H9 (cell line): ENCODE measurements at regions not wholly inside any gene's neighbourhood (a gene's known extent, or its start where the extent isn't known, plus 50 kb on each side); places are given as distances from the start of the nearest gene placed in this dataset.

Source experiments
- DNase-seq: peaks from one replicate; pipeline ENCODE4 v3.0.0-alpha.2; 2017
- H2AFZ ChIP-seq: one replicate; pipeline ENCODE4 v1.6.1; 2013; ENCODE audit warnings: mild to moderate bottlenecking, low read length, control low read depth, moderate library complexity
- H2AK5ac ChIP-seq: 2 replicates; pipeline ENCODE4 v1.6.1; 2013; ENCODE audit warnings: low read length, control low read depth, mixed read lengths; ENCODE audit not compliant: insufficient read length
- H2BK120ac ChIP-seq: one replicate; pipeline ENCODE4 v1.6.1; 2013; ENCODE audit warnings: low read depth, mild to moderate bottlenecking, low read length, control low read depth, inconsistent platforms; ENCODE audit not compliant: poor library complexity, severe bottlenecking
- H2BK12ac ChIP-seq: 2 replicates; pipeline ENCODE4 v1.6.1; 2013; ENCODE audit warnings: low read length, control low read depth, mixed read lengths, low read depth; ENCODE audit not compliant: insufficient read length
- H2BK15ac ChIP-seq: 2 replicates; pipeline ENCODE4 v1.6.1; 2013; ENCODE audit warnings: low read depth, low read length, control low read depth
- H2BK20ac ChIP-seq: one replicate; pipeline ENCODE4 v1.6.1; 2013; ENCODE audit warnings: low read depth, mild to moderate bottlenecking, low read length, control low read depth, inconsistent platforms; ENCODE audit not compliant: poor library complexity, severe bottlenecking
- H2BK5ac ChIP-seq: 2 replicates; pipeline ENCODE4 v1.6.1; 2013; ENCODE audit warnings: low read length, control low read depth, mixed read lengths; ENCODE audit not compliant: insufficient read length
- H3K14ac ChIP-seq: 2 replicates; pipeline ENCODE4 v1.6.1; 2013; ENCODE audit warnings: low read length, control low read depth; ENCODE audit not compliant: insufficient read depth
- H3K18ac ChIP-seq: 2 replicates; pipeline ENCODE4 v1.6.1; 2013; ENCODE audit warnings: low read depth, mild to moderate bottlenecking, mixed read lengths, low read length, control low read depth; ENCODE audit not compliant: insufficient read length
- H3K23ac ChIP-seq: 2 replicates; pipeline ENCODE4 v1.6.1; 2013; ENCODE audit warnings: low read length, control low read depth, mixed read lengths, low read depth; ENCODE audit not compliant: insufficient read length
- H3K23me2 ChIP-seq: 2 replicates; pipeline ENCODE4 v1.6.1; 2013; ENCODE audit warnings: low read depth, mild to moderate bottlenecking, mixed read lengths, low read length, control low read depth; ENCODE audit not compliant: insufficient read length, poor library complexity, severe bottlenecking
- H3K27ac ChIP-seq: 2 replicates; pipeline ENCODE4 v1.5.1; 2013; ENCODE audit warnings: low read length, control low read depth, mixed read lengths, low read depth; ENCODE audit not compliant: insufficient read length
- H3K27me3 ChIP-seq: 2 replicates; pipeline ENCODE4 v1.6.1; 2013; ENCODE audit warnings: low read length, control low read depth, inconsistent platforms; ENCODE audit not compliant: insufficient read depth
- H3K4ac ChIP-seq: 2 replicates; pipeline ENCODE4 v1.6.1; 2013; ENCODE audit warnings: low read depth, mild to moderate bottlenecking, control low read depth, inconsistent platforms, low read length, moderate library complexity
- H3K4me1 ChIP-seq: 2 replicates; pipeline ENCODE4 v1.6.1; 2013; ENCODE audit warnings: low read length, control low read depth, inconsistent platforms; ENCODE audit not compliant: insufficient read depth
- H3K4me2 ChIP-seq: 2 replicates; pipeline ENCODE4 v1.6.1; 2013; ENCODE audit warnings: low read length, control low read depth, mixed read lengths; ENCODE audit not compliant: insufficient read length, insufficient read depth
- H3K56ac ChIP-seq: 2 replicates; pipeline ENCODE4 v1.6.1; 2013; ENCODE audit warnings: low read depth, mild to moderate bottlenecking, mixed read lengths, low read length, control low read depth; ENCODE audit not compliant: insufficient read length
- H3K79me1 ChIP-seq: 2 replicates; pipeline ENCODE4 v1.6.1; 2013; ENCODE audit warnings: low read depth, mild to moderate bottlenecking, moderate library complexity, low read length, control low read depth, inconsistent platforms; ENCODE audit not compliant: insufficient read depth, poor library complexity, severe bottlenecking
- H3K79me2 ChIP-seq: 2 replicates; pipeline ENCODE4 v1.6.1; 2013; ENCODE audit warnings: low read length, control low read depth, inconsistent platforms; ENCODE audit not compliant: insufficient read depth
- H3K9ac ChIP-seq: 2 replicates; pipeline ENCODE4 v1.6.1; 2013; ENCODE audit warnings: low read length, control low read depth, mixed read lengths; ENCODE audit not compliant: insufficient read length; ENCODE audit errors: extremely low read depth
- H3K9me3 ChIP-seq: one replicate; pipeline ENCODE4 v1.6.1; 2013; ENCODE audit warnings: low read depth, low read length, inconsistent platforms; ENCODE audit not compliant: control insufficient read depth
- H3T11ph ChIP-seq: one replicate; pipeline ENCODE4 v1.6.1; 2013; ENCODE audit warnings: mild to moderate bottlenecking, low read length, control low read depth, inconsistent platforms
- H4K20me1 ChIP-seq: one replicate; pipeline ENCODE4 v1.6.1; 2013; ENCODE audit not compliant: control insufficient read depth, insufficient read length, insufficient read depth
- H4K5ac ChIP-seq: 2 replicates; pipeline ENCODE4 v1.6.1; 2013; ENCODE audit warnings: low read depth, mild to moderate bottlenecking, mixed read lengths, low read length, control low read depth; ENCODE audit not compliant: insufficient read length
- H4K8ac ChIP-seq: replicated peaks from 2 replicates; pipeline ENCODE4 v1.6.1; 2013; ENCODE audit warnings: low read length, control low read depth, mixed read lengths, low read depth; ENCODE audit not compliant: insufficient read length
- H4K91ac ChIP-seq: 2 replicates; pipeline ENCODE4 v1.6.1; 2013; ENCODE audit warnings: low read depth, mild to moderate bottlenecking, moderate library complexity, mixed read lengths, low read length, control low read depth; ENCODE audit not compliant: insufficient read length
- H3K27ac Mint-ChIP-seq, 3 experiments: 2 replicates in 2 of 3; 3 replicates in 1 of 3; pipeline ENCODE4 v1.8.0; 2020 to 2021; ENCODE audit warnings: mixed read lengths in 3 of 3, mild to moderate bottlenecking in 1 of 3, moderate library complexity in 1 of 3
- H3K27me3 Mint-ChIP-seq: 2 replicates; pipeline ENCODE4 v1.8.0; 2021; ENCODE audit warnings: low read depth, mild to moderate bottlenecking, moderate library complexity, mixed read lengths
- H3K36me3 Mint-ChIP-seq, 3 experiments: 2 replicates in 2 of 3; 3 replicates in 1 of 3; pipeline ENCODE4 v1.8.0; 2020 to 2021; ENCODE audit warnings: low read depth in 3 of 3, mixed read lengths in 3 of 3; ENCODE audit not compliant: insufficient read depth in 1 of 3
- H3K4me1 Mint-ChIP-seq, 2 experiments: 2 replicates each; pipeline ENCODE4 v1.8.0; 2020; ENCODE audit warnings: mixed read lengths in 2 of 2
- H3K4me3 Mint-ChIP-seq, 2 experiments: 2 replicates in 1 of 2; 3 replicates in 1 of 2; pipeline ENCODE4 v1.8.0; 2020 to 2021; ENCODE audit warnings: mild to moderate bottlenecking in 2 of 2, mixed read lengths in 2 of 2, moderate library complexity in 1 of 2
- H3K9me3 Mint-ChIP-seq, 2 experiments: 2 replicates in 1 of 2; 3 replicates in 1 of 2; pipeline ENCODE4 v1.8.0; 2020; ENCODE audit warnings: mild to moderate bottlenecking in 2 of 2, mixed read lengths in 2 of 2, moderate library complexity in 1 of 2
- CTCF ChIP-seq: fragments of 200-600 bp; sonication (generic); conservative IDR thresholded peaks from 3 replicates; pipeline ENCODE4 v1.8.0; 2021; ENCODE audit warnings: antibody characterized with exemption, mild to moderate bottlenecking
- whole genome bisulfite sequencing: extraction: QIAGEN DNeasy Blood & Tissue Kit; methylation state at CpG from one replicate; pipeline ENCODE4 v1.1.7; 2013; ENCODE audit warnings: missing lambda C conversion rate, low lambda C conversion rate, mixed read lengths; ENCODE audit not compliant: insufficient read length; ENCODE audit errors: extremely low coverage; 5-methylcytosine and 5-hydroxymethylcytosine counted together

- Histone ChIP-seq H2BK12ac (no peak overlapping the region), H4K5ac (no peak overlapping the region), H3K18ac (no peak overlapping the region), H2BK5ac (no peak overlapping the region), H2BK120ac (no peak overlapping the region), H3K79me1 (no peaks in the 10 kb centered on the region), H3K4me2 (no peak overlapping the region), H3K23ac (no peak overlapping the region), H4K8ac (no peak overlapping the region), H3K27ac (no peak overlapping the region), H3K56ac (no peak overlapping the region), H3K79me2 (no peaks in the 10 kb centered on the region), H2BK20ac (no peak overlapping the region), H4K20me1 (no peaks in the 10 kb centered on the region), H3K4ac (no peak overlapping the region), H3T11ph (no peak overlapping the region), H2AFZ (no peak overlapping the region), H3K9ac (no peak overlapping the region), H3K14ac (no peak overlapping the region), H3K9me3 (no peaks in the 10 kb centered on the region), H4K91ac (no peak overlapping the region), H3K4me1 (peaks cover 2% of the 10 kb centered on the region; the same call in 1 of the 2 replicates), H2BK15ac (no peak overlapping the region), H2AK5ac (no peak overlapping the region), H3K27me3 (no peaks in the 10 kb centered on the region), H3K23me2 (no peaks in the 10 kb centered on the region)
- peaks cover 6 to 12% (median 8%) of the 10 kb centered on the region in 3 experiments for H3K36me3 Mint-ChIP-seq
- DNase-seq: peak; percentile 90
- TF ChIP-seq CTCF: no peak
- no CpG with 5 or more reads among the region's 10 CpGs for WGBS
- H3K9me3 Mint-ChIP-seq: peaks cover 7 to 11% of the 10 kb centered on the region in 2 experiments; a peak in 4 of 5 replicates
- H3K4me1 Mint-ChIP-seq: peaks cover 9 to 13% of the 10 kb centered on the region in 2 experiments
- H3K4me3 Mint-ChIP-seq: no peak overlapping the region
- no peaks in the 10 kb centered on the region for H3K27me3 Mint-ChIP-seq
- H3K27ac Mint-ChIP-seq: no peak overlapping the region; a peak in 1 of 7 replicates
Measured at GRCh38 chr1:218585511-218586184, 240.5 kb downstream of the TGFB2 start.
